NCI-H2107 treated with DMSO at 0.1 percent for 48 hours (cell line): ENCODE measurements at regions not wholly inside any gene's neighbourhood (a gene's known extent, or its start where the extent isn't known, plus 50 kb on each side); places are given as distances from the start of the nearest gene placed in this dataset.

Experiments used
- DNase-seq: peaks from one replicate; lab custom pipeline; 2025; ENCODE audit not compliant: unreplicated experiment; lab: John Stamatoyannopoulos, UW

GRCh38 chr12:58186401-58186800 is 245.0 kb downstream of the ATP23 start:
- no peak for DNase-seq

GRCh38 chr12:58186914-58187313 is 245.5 kb downstream of the ATP23 start:
- DNase-seq, result no peak

GRCh38 chr12:58189030-58189429 is 247.7 kb downstream of the ATP23 start:
- no peak for DNase-seq

GRCh38 chr12:58189893-58190292 is 248.5 kb downstream of the ATP23 start:
- DNase-seq, result no peak

GRCh38 chr12:58190618-58191017 is 249.3 kb downstream of the ATP23 start:
- DNase-seq, result no peak

- DNase-seq, result no peak
These were observed 255.6 kb downstream of the ATP23 start for GRCh38 chr12:58196971-58197370.

- DNase-seq, result no peak
These were observed 261.8 kb downstream of the ATP23 start for GRCh38 chr12:58202933-58203718.

- DNase-seq, result no peak
These were observed 262.7 kb downstream of the ATP23 start for GRCh38 chr12:58204071-58204470.

GRCh38 chr12:58206876-58207275 is 265.5 kb downstream of the ATP23 start:
- DNase-seq, result no peak

- no peak for DNase-seq
These were observed 269.8 kb downstream of the ATP23 start for GRCh38 chr12:58211211-58211610.

GRCh38 chr12:58217130-58217529 is 275.8 kb downstream of the ATP23 start:
- no peak for DNase-seq

- no peak for DNase-seq
These were observed 283.3 kb downstream of the ATP23 start for GRCh38 chr12:58224536-58225105.

- DNase-seq, result no peak
These were observed 284.0 kb downstream of the ATP23 start for GRCh38 chr12:58225203-58225877.

- DNase-seq, result no peak
These were observed 292.5 kb downstream of the ATP23 start for GRCh38 chr12:58233886-58234285.

GRCh38 chr12:58238411-58238810 is 297.0 kb downstream of the ATP23 start:
- no peak for DNase-seq

- no peak for DNase-seq
These were observed 299.7 kb downstream of the ATP23 start for GRCh38 chr12:58241099-58241498.

GRCh38 chr12:58242796-58243630 is 301.6 kb downstream of the ATP23 start:
- DNase-seq, result no peak

- DNase-seq, result no peak
These were observed 306.3 kb downstream of the ATP23 start for GRCh38 chr12:58247633-58248032.

- no peak for DNase-seq
These were observed 307.2 kb downstream of the ATP23 start for GRCh38 chr12:58248599-58248998.

- DNase-seq, result no peak
These were observed 308.2 kb downstream of the ATP23 start for GRCh38 chr12:58249610-58250009.

- DNase-seq, result no peak
These were observed 308.7 kb downstream of the ATP23 start for GRCh38 chr12:58250077-58250476.
